IMR-90 (cell line): ENCODE measurements at regions not wholly inside any gene's neighbourhood (a gene's known extent, or its start where the extent isn't known, plus 50 kb on each side); places are given as distances from the start of the nearest gene placed in this dataset.

Source experiments
- ATAC-seq: fragments of 200-7000 bp; cut with Tn5 transposase; 2 replicates; pipeline ENCODE4 v1.9.1; 2020; ENCODE audit warnings: low read depth, mild to moderate bottlenecking, moderate library complexity
- BruUV-seq: library from RNA; stranded (reverse); fragments of 400-500 nt; replicated peaks from 2 replicates; lab custom pipeline; 2021; lab: Mats Ljungman, UMichigan
- CTCF ChIA-PET: fragments of 300-600 bp; formaldehyde crosslinking; extraction: SDS; loops from one replicate; lab custom pipeline; 2021; ENCODE audit warnings: antibody characterized with exemption; lab: Yijun Ruan, JAX
- POLR2A ChIA-PET: fragments of 300-600 bp; sonication (Branson Sonifier 250); formaldehyde crosslinking; loops from one replicate; lab custom pipeline; 2022; ENCODE audit warnings: antibody characterized with exemption; ENCODE audit not compliant: unreplicated experiment; lab: Charles Lee
- DNase-seq: peaks from one replicate; pipeline ENCODE4 v3.0.0; 2013
- H2AFZ ChIP-seq: replicated peaks from 2 replicates; pipeline ENCODE3; 2013; ENCODE audit warnings: low read length, mild to moderate bottlenecking; ENCODE audit not compliant: poor library complexity
- H2AK5ac ChIP-seq: 2 replicates; pipeline ENCODE4 v1.6.1; 2013; ENCODE audit warnings: low read depth, low read length, inconsistent platforms
- H2AK9ac ChIP-seq: replicated peaks from 2 replicates; pipeline ENCODE3; 2013; ENCODE audit warnings: mild to moderate bottlenecking, low read depth, low read length, moderate library complexity; ENCODE audit not compliant: poor library complexity
- H2BK120ac ChIP-seq: 2 replicates; pipeline ENCODE4 v1.6.1; 2013; ENCODE audit warnings: low read depth, low read length, inconsistent platforms
- H2BK15ac ChIP-seq: 3 replicates; pipeline ENCODE4 v1.6.1; 2013; ENCODE audit warnings: low read depth, low read length, inconsistent platforms
- H2BK20ac ChIP-seq: 2 replicates; pipeline ENCODE4 v1.6.1; 2013; ENCODE audit warnings: low read depth, mild to moderate bottlenecking, inconsistent platforms, low read length, moderate library complexity
- H2BK5ac ChIP-seq: 2 replicates; pipeline ENCODE4 v1.6.1; 2013; ENCODE audit warnings: mild to moderate bottlenecking, low read depth, low read length, inconsistent platforms; ENCODE audit not compliant: poor library complexity, severe bottlenecking
- H3K14ac ChIP-seq: replicated peaks from 2 replicates; pipeline ENCODE4 v1.6.1; 2013; ENCODE audit warnings: low read depth, low read length, inconsistent platforms
- H3K18ac ChIP-seq: 2 replicates; pipeline ENCODE4 v1.6.1; 2013; ENCODE audit warnings: low read depth, low read length, control low read depth
- H3K23ac ChIP-seq: 2 replicates; pipeline ENCODE4 v1.6.1; 2013; ENCODE audit warnings: low read depth, low read length, inconsistent platforms
- H3K27ac ChIP-seq: 2 replicates; pipeline ENCODE4 v1.5.1; 2013; ENCODE audit warnings: mild to moderate bottlenecking, control low read depth, low read length; ENCODE audit not compliant: insufficient read depth
- H3K27me3 ChIP-seq: 2 replicates; pipeline ENCODE4 v1.6.1; 2013; ENCODE audit warnings: low read length; ENCODE audit not compliant: control insufficient read depth, insufficient read depth
- H3K36me3 ChIP-seq: 2 replicates; pipeline ENCODE4 v1.6.1; 2013; ENCODE audit warnings: low read length, mixed read lengths; ENCODE audit not compliant: control insufficient read depth, insufficient read depth
- H3K4ac ChIP-seq: 2 replicates; pipeline ENCODE4 v1.6.1; 2013; ENCODE audit warnings: low read depth, low read length, inconsistent platforms
- H3K4me1 ChIP-seq: 2 replicates; pipeline ENCODE4 v1.6.1; 2013; ENCODE audit warnings: low read length, mixed read lengths; ENCODE audit not compliant: control insufficient read depth, insufficient read depth
- H3K4me2 ChIP-seq: 2 replicates; pipeline ENCODE4 v1.6.1; 2013; ENCODE audit warnings: low read depth, mild to moderate bottlenecking, control low read depth, low read length, moderate library complexity
- H3K4me3 ChIP-seq: 2 replicates; pipeline ENCODE4 v1.5.1; 2013; ENCODE audit warnings: low read depth, mild to moderate bottlenecking, control low read depth, low read length, moderate library complexity; ENCODE audit not compliant: insufficient read depth
- H3K56ac ChIP-seq: 2 replicates; pipeline ENCODE4 v1.6.1; 2013; ENCODE audit warnings: low read length, inconsistent platforms; ENCODE audit not compliant: insufficient read depth; ENCODE audit errors: extremely low read depth
- H3K79me1 ChIP-seq, 2 experiments: 2 replicates each; pipeline ENCODE4 v1.6.1; 2013; ENCODE audit warnings: low read length in 2 of 2, inconsistent platforms in 1 of 2, low read depth in 1 of 2
- H3K9ac ChIP-seq: 2 replicates; pipeline ENCODE4 v1.6.1; 2013; ENCODE audit warnings: low read depth, low read length, control low read depth
- H3K9me1 ChIP-seq: 2 replicates; pipeline ENCODE4 v1.6.1; 2013; ENCODE audit warnings: low read length, inconsistent platforms; ENCODE audit not compliant: insufficient read depth
- H3K9me3 ChIP-seq: 2 replicates; pipeline ENCODE4 v1.6.1; 2013; ENCODE audit warnings: low read length; ENCODE audit not compliant: control insufficient read depth, insufficient read depth
- H4K20me1 ChIP-seq: 2 replicates; pipeline ENCODE4 v1.6.1; 2013; ENCODE audit warnings: low read length, inconsistent platforms; ENCODE audit not compliant: insufficient read depth
- H4K5ac ChIP-seq: 2 replicates; pipeline ENCODE4 v1.6.1; 2013; ENCODE audit warnings: mild to moderate bottlenecking, low read depth, low read length, control low read depth
- H4K8ac ChIP-seq, 2 experiments: 2 replicates each; pipeline ENCODE4 v1.6.1; 2013; ENCODE audit warnings: low read depth in 2 of 2, low read length in 2 of 2, control low read depth in 1 of 2, inconsistent platforms in 1 of 2
- H4K91ac ChIP-seq: 2 replicates; pipeline ENCODE4 v1.6.1; 2013; ENCODE audit warnings: low read depth, low read length, inconsistent platforms; ENCODE audit not compliant: insufficient read depth
- CEBPB ChIP-seq: IDR thresholded peaks from 2 replicates; pipeline ENCODE4 v1.6.1; 2012; ENCODE audit warnings: low read depth, low read length, improper control_type of control experiment
- ELK1 ChIP-seq: fragments of 150-350 bp; IDR thresholded peaks from 2 replicates; pipeline ENCODE4 v1.6.1; 2016; ENCODE audit warnings: low read depth, mild to moderate bottlenecking, low read length, moderate library complexity, borderline replicate concordance
- FOS ChIP-seq: fragments of 150-350 bp; IDR thresholded peaks from 2 replicates; pipeline ENCODE4 v1.6.1; 2016; ENCODE audit warnings: low read depth, low read length
- MAZ ChIP-seq: IDR thresholded peaks from 2 replicates; pipeline ENCODE4 v1.6.1; 2012; ENCODE audit warnings: low read depth, mild to moderate bottlenecking, low read length, improper control_type of control experiment, moderate library complexity, borderline replicate concordance
- MXI1 ChIP-seq: IDR thresholded peaks from 2 replicates; pipeline ENCODE4 v1.6.1; 2012; ENCODE audit warnings: low read depth, mild to moderate bottlenecking, low read length, moderate library complexity, borderline replicate concordance
- NFE2L2 ChIP-seq: fragments of 150-350 bp; IDR thresholded peaks from 2 replicates; pipeline ENCODE4 v1.6.1; 2016; ENCODE audit warnings: low read depth, mild to moderate bottlenecking, low read length
- RAD21 ChIP-seq: IDR thresholded peaks from 2 replicates; pipeline ENCODE4 v1.6.1; 2012; ENCODE audit warnings: low read length, improper control_type of control experiment
- RCOR1 ChIP-seq: IDR thresholded peaks from 2 replicates; pipeline ENCODE4 v1.6.1; 2012; ENCODE audit warnings: mild to moderate bottlenecking, low read length, improper control_type of control experiment; ENCODE audit not compliant: insufficient replicate concordance
- RFX5 ChIP-seq: IDR thresholded peaks from 2 replicates; pipeline ENCODE4 v1.8.0; 2012; ENCODE audit warnings: low read depth, mild to moderate bottlenecking, low read length, moderate library complexity
- SMC3 ChIP-seq: fragments of 150-350 bp; IDR thresholded peaks from 2 replicates; pipeline ENCODE4 v1.6.1; 2016; ENCODE audit warnings: low read depth, mild to moderate bottlenecking, antibody characterized with exemption, low read length, moderate library complexity
- WGBS, 2 experiments: methylation state at CpG; one replicate each; pipeline versions ENCODE4 v1.1.5 to v1.1.7; 2013; ENCODE audit warnings: missing lambda C conversion rate in 2 of 2; ENCODE audit not compliant: insufficient read length in 1 of 2; ENCODE audit errors: extremely low coverage in 2 of 2; 5-methylcytosine and 5-hydroxymethylcytosine counted together
- dilution Hi-C: fragments of 300-500 bp; cut with HindIII; formaldehyde crosslinking; loops from one replicate; pipeline ENCODE4 v1.14.3; 2018; ENCODE audit warnings: low sequenced_read_pairs; ENCODE audit not compliant: unreplicated experiment
- in situ Hi-C: fragments of 300-500 bp; cut with MboI; formaldehyde crosslinking; loops from 3 replicates; pipeline ENCODE4 v1.14.3; 2019; ENCODE audit warnings: low sequenced_read_pairs, inconsistent platforms, mixed read lengths
- intact Hi-C: fragments of 100-400 bp; cut with micrococcal nuclease; formaldehyde crosslinking; loops from 2 replicates; pipeline ENCODE4 v1.10.0; 2022
- TF ChIP-seq, protein P1 (sequence below): fragments of 150-350 bp; IDR thresholded peaks from 2 replicates; pipeline ENCODE4 v1.6.1; 2017; ENCODE audit warnings: mild to moderate bottlenecking, antibody characterized with exemption, low read length, low read depth

DNA sequence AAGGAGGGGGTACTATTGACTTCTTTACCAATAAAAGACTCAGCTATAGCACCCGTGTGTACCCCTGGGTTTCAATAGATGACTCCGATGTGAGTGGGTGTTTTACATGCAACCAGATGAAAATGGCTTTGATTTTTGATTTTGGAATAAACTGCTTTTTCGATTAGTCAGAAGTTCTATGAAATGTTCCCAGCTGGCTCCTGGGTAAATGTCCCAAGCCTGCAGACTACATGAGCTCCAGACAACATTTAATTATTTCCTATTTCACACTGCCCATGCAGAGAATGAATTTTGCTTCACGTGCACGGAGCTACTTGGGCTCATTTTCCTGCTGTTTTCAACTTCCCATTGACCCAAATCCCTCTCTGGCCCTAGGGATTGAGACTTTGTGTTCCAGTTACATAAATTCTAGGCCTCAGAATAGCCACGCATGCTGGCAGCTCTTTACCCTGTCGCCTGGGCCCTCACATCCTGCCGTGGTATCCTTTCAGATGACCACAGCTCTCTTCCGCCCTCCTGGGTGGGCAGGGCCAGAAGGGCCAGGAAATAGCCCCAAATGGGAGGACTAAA lies 59.7 kb downstream of the GPR6 start:
- Histone ChIP-seq H4K91ac (no peak overlapping the region), H3K56ac (no peak overlapping the region), H2AK9ac (no peak overlapping the region), H3K4ac (no peak overlapping the region), H2BK20ac (no peak overlapping the region), H2BK5ac (no peak overlapping the region), H3K23ac (no peak overlapping the region), H2BK15ac (no peak overlapping the region), H3K18ac (no peak overlapping the region), H4K20me1 (no peaks in the 10 kb centered on the region), H3K36me3 (no peaks in the 10 kb centered on the region), H3K14ac (no peak overlapping the region), H4K8ac (no peak overlapping the region), H3K27me3 (peaks cover 11% of the 10 kb centered on the region), H3K79me1 (no peaks in the 10 kb centered on the region), H3K4me1 (no peaks in the 10 kb centered on the region), H3K9me1 (no peaks in the 10 kb centered on the region), H4K5ac (no peak overlapping the region), H3K27ac (no peak overlapping the region), H2AK5ac (no peak overlapping the region), H3K4me3 (no peak overlapping the region), H2BK120ac (no peak overlapping the region), H2AFZ (peak overlapping the region; percentile 8), H3K4me2 (no peak overlapping the region), H3K9ac (no peak overlapping the region), H3K9me3 (no peaks in the 10 kb centered on the region)
- POLR2A ChIA-PET = no interaction called here
- CTCF ChIA-PET = interaction anchor here (4.8 kb wide), 1 partner anchor 335 kb away, joined by 78 read pairs; no protein-coding TSS in a partner anchor
- intact Hi-C loops (loop anchor here (10.0 kb wide), 1 partner anchor 243 kb away; no protein-coding TSS in a partner anchor), in situ Hi-C loops (no loop called here), dilution Hi-C loops (loop anchor here (25.0 kb wide), 1 partner anchor 326 kb away; no protein-coding TSS in a partner anchor)
- BruUV-seq = no TSS peak
- TF ChIP-seq MXI1 (no peak), RAD21 (no peak), RCOR1 (no peak), CEBPB (no peak), ELK1 (no peak), NFE2L2 (no peak), FOS (no peak), RFX5 (no peak), MAZ (no peak), SMC3 (no peak)
- TF ChIP-seq, protein P1, sequence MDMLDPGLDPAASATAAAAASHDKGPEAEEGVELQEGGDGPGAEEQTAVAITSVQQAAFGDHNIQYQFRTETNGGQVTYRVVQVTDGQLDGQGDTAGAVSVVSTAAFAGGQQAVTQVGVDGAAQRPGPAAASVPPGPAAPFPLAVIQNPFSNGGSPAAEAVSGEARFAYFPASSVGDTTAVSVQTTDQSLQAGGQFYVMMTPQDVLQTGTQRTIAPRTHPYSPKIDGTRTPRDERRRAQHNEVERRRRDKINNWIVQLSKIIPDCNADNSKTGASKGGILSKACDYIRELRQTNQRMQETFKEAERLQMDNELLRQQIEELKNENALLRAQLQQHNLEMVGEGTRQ = no peak
- ATAC-seq (no peak), DNase-seq (no peak)
- WGBS, 2 experiments = 89% methylated on average over 2 of the region's 9 CpGs; no CpG with 5 or more reads in 1 of the 2 experiments
